Osteocyte (in vitro differentiated cells): ENCODE measurements at regions not wholly inside any gene's neighbourhood (a gene's known extent, or its start where the extent isn't known, plus 50 kb on each side); places are given as distances from the start of the nearest gene placed in this dataset.

Experiments used
- DNase-seq: peaks from one replicate; pipeline ENCODE4 v3.0.0; 2021; ENCODE audit warnings: mixed read lengths; ENCODE audit not compliant: unreplicated experiment; ENCODE audit errors: extremely low spot score
- H3K27ac Mint-ChIP-seq: one replicate; pipeline ENCODE4 v1.8.0; 2021; ENCODE audit warnings: mild to moderate bottlenecking, mixed read lengths; ENCODE audit not compliant: unreplicated experiment
- H3K27me3 Mint-ChIP-seq: one replicate; pipeline ENCODE4 v1.8.0; 2021; ENCODE audit warnings: mixed read lengths; ENCODE audit not compliant: unreplicated experiment
- H3K36me3 Mint-ChIP-seq: one replicate; pipeline ENCODE4 v1.8.0; 2021; ENCODE audit warnings: mixed read lengths; ENCODE audit not compliant: unreplicated experiment
- H3K4me1 Mint-ChIP-seq: one replicate; pipeline ENCODE4 v1.8.0; 2021; ENCODE audit warnings: mixed read lengths; ENCODE audit not compliant: unreplicated experiment
- H3K4me3 Mint-ChIP-seq: one replicate; pipeline ENCODE4 v1.8.0; 2021; ENCODE audit warnings: mild to moderate bottlenecking, moderate library complexity, mixed read lengths; ENCODE audit not compliant: unreplicated experiment
- H3K9me3 Mint-ChIP-seq: one replicate; pipeline ENCODE4 v1.8.0; 2021; ENCODE audit warnings: mixed read lengths; ENCODE audit not compliant: unreplicated experiment
- CTCF ChIP-seq: fragments of 200-600 bp; sonication (generic); IDR thresholded peaks from 2 replicates; pipeline ENCODE4 v1.5.0; 2021; ENCODE audit warnings: antibody characterized with exemption, mild to moderate bottlenecking, moderate library complexity

GRCh38 chr15:95175914-95176658, 944.7 kb downstream of the MCTP2 start:
- Mint-ChIP-seq H3K27ac (no peak overlapping the region), H3K36me3 (peaks cover 5% of the 10 kb centered on the region), H3K9me3 (peaks cover 12% of the 10 kb centered on the region), H3K27me3 (no peaks in the 10 kb centered on the region), H3K4me1 (peaks cover 14% of the 10 kb centered on the region), H3K4me3 (no peak overlapping the region)
- no peak for TF ChIP-seq CTCF
- no peak for DNase-seq

- peaks cover 12% of the 10 kb centered on the region for H3K9me3 Mint-ChIP-seq
- DNase-seq, result no peak
- peak; percentile 42 for TF ChIP-seq CTCF
- H3K4me3 Mint-ChIP-seq, result no peak overlapping the region
- peaks cover 14% of the 10 kb centered on the region for H3K4me1 Mint-ChIP-seq
- H3K27me3 Mint-ChIP-seq, result no peaks in the 10 kb centered on the region
- H3K27ac Mint-ChIP-seq, result no peak overlapping the region
- H3K36me3 Mint-ChIP-seq, result peaks cover 5% of the 10 kb centered on the region
These were observed 945.6 kb downstream of the MCTP2 start for GRCh38 chr15:95176794-95177577.

GRCh38 chr15:95180530-95180929, 949.2 kb downstream of the MCTP2 start:
- DNase-seq, result no peak
- Mint-ChIP-seq H3K4me1 (no peaks in the 10 kb centered on the region), H3K36me3 (peaks cover 5% of the 10 kb centered on the region), H3K9me3 (peaks cover 12% of the 10 kb centered on the region), H3K27me3 (no peaks in the 10 kb centered on the region), H3K4me3 (no peak overlapping the region), H3K27ac (no peak overlapping the region)
- no peak for TF ChIP-seq CTCF

- Mint-ChIP-seq H3K36me3 (peaks cover 5% of the 10 kb centered on the region), H3K4me1 (no peaks in the 10 kb centered on the region), H3K27ac (no peak overlapping the region), H3K27me3 (no peaks in the 10 kb centered on the region), H3K4me3 (no peak overlapping the region), H3K9me3 (peaks cover 12% of the 10 kb centered on the region)
- no peak for DNase-seq
- TF ChIP-seq CTCF, result no peak
These were observed 950.7 kb downstream of the MCTP2 start for GRCh38 chr15:95182091-95182490.

- Mint-ChIP-seq H3K36me3 (no peaks in the 10 kb centered on the region), H3K27ac (no peak overlapping the region), H3K9me3 (peaks cover 8% of the 10 kb centered on the region), H3K4me3 (no peak overlapping the region), H3K27me3 (peaks cover 13% of the 10 kb centered on the region), H3K4me1 (peaks cover 7% of the 10 kb centered on the region)
- DNase-seq, result no peak
- no peak for TF ChIP-seq CTCF
These were observed 961.6 kb downstream of the MCTP2 start for GRCh38 chr15:95192923-95193322.
